GM23338 (cell line): ENCODE measurements at regions not wholly inside any gene's neighbourhood (a gene's known extent, or its start where the extent isn't known, plus 50 kb on each side); places are given as distances from the start of the nearest gene placed in this dataset.
A peak's percentile ranks its signal among the peaks of the same experiment; 100 is the strongest.

Experiments
- ATAC-seq: fragments of 200-7000 bp; cut with Tn5 transposase; 3 replicates; pipeline ENCODE4 v1.9.1; 2020
- DNase-seq: peaks from one replicate; pipeline ENCODE4 v3.0.0-alpha.2; 2015; ENCODE audit warnings: low spot score
- H2AFZ ChIP-seq: fragments of 200-600 bp; sonication (generic); 2 replicates; pipeline ENCODE4 v1.8.0; 2016; ENCODE audit warnings: antibody characterized with exemption, mild to moderate bottlenecking, moderate library complexity
- H3F3A ChIP-seq: fragments of 200-600 bp; sonication (generic); replicated peaks from 2 replicates; pipeline ENCODE4 v1.8.0; 2017; ENCODE audit warnings: antibody characterized with exemption, mixed run types, low read depth
- H3K27ac ChIP-seq: fragments of 200-600 bp; sonication (generic); 2 replicates; pipeline ENCODE4 v1.6.1; 2016; ENCODE audit warnings: low read depth
- H3K27me3 ChIP-seq: fragments of 200-600 bp; sonication (generic); 2 replicates; pipeline ENCODE4 v1.8.0; 2016; ENCODE audit warnings: mild to moderate bottlenecking, mixed run types, moderate library complexity; ENCODE audit not compliant: insufficient read depth
- H3K36me3 ChIP-seq: fragments of 200-600 bp; sonication (generic); 2 replicates; pipeline ENCODE4 v1.8.0; 2016; ENCODE audit warnings: mild to moderate bottlenecking; ENCODE audit not compliant: insufficient read depth
- H3K4me1 ChIP-seq: fragments of 200-600 bp; sonication (generic); 2 replicates; pipeline ENCODE4 v1.8.0; 2016; ENCODE audit warnings: mild to moderate bottlenecking, moderate library complexity; ENCODE audit not compliant: insufficient read depth
- H3K4me2 ChIP-seq: fragments of 200-600 bp; sonication (generic); 2 replicates; pipeline ENCODE4 v1.7.1; 2017; ENCODE audit warnings: mixed run types
- H3K4me3 ChIP-seq: fragments of 200-600 bp; sonication (generic); 2 replicates; pipeline ENCODE4 v1.6.1; 2016; ENCODE audit warnings: mixed run types
- H3K79me2 ChIP-seq: fragments of 200-600 bp; sonication (generic); replicated peaks from 2 replicates; pipeline ENCODE4 v1.8.0; 2017; ENCODE audit warnings: mild to moderate bottlenecking; ENCODE audit not compliant: insufficient read depth
- H3K9me2 ChIP-seq: fragments of 200-600 bp; sonication (generic); 2 replicates; pipeline ENCODE4 v1.8.0; 2017; ENCODE audit not compliant: insufficient read depth
- H4K20me1 ChIP-seq: fragments of 200-600 bp; sonication (generic); replicated peaks from 2 replicates; pipeline ENCODE4 v1.8.0; 2017; ENCODE audit warnings: mild to moderate bottlenecking; ENCODE audit not compliant: insufficient read depth
- H3K27ac Mint-ChIP-seq: 2 replicates; pipeline ENCODE4 v1.8.0; 2020; ENCODE audit warnings: inconsistent platforms, mild to moderate bottlenecking, moderate library complexity, mixed read lengths
- H3K27me3 Mint-ChIP-seq: 3 replicates; pipeline ENCODE4 v1.8.0; 2022; ENCODE audit warnings: low read depth, mild to moderate bottlenecking, moderate library complexity, mixed read lengths, inconsistent platforms; ENCODE audit not compliant: insufficient read depth, poor library complexity
- H3K36me3 Mint-ChIP-seq: 3 replicates; pipeline ENCODE4 v1.8.0; 2021; ENCODE audit warnings: low read depth, mild to moderate bottlenecking, inconsistent platforms, moderate library complexity, mixed read lengths
- H3K4me1 Mint-ChIP-seq: 3 replicates; pipeline ENCODE4 v1.8.0; 2020; ENCODE audit warnings: mild to moderate bottlenecking, inconsistent platforms, mixed read lengths
- H3K4me3 Mint-ChIP-seq: 3 replicates; pipeline ENCODE4 v1.8.0; 2021; ENCODE audit warnings: moderate library complexity, mild to moderate bottlenecking, inconsistent platforms, mixed read lengths
- H3K9me3 Mint-ChIP-seq: 3 replicates; pipeline ENCODE4 v1.8.0; 2020; ENCODE audit warnings: moderate library complexity, mild to moderate bottlenecking, inconsistent platforms, mixed read lengths
- CREB1 ChIP-seq: fragments of 250-450 bp; sonication (Bioruptor Pico); IDR thresholded peaks from 2 replicates; pipeline ENCODE4 v1.5.0; 2020; ENCODE audit warnings: low read depth, mild to moderate bottlenecking, moderate library complexity
- EZH2phosphoT487 ChIP-seq: fragments of 200-600 bp; sonication (generic); IDR thresholded peaks from one replicate; pipeline ENCODE4 v1.8.1; 2018; ENCODE audit warnings: antibody characterized with exemption; ENCODE audit not compliant: unreplicated experiment
- POLR2AphosphoS5 ChIP-seq: IDR thresholded peaks from 2 replicates; pipeline ENCODE4 v1.6.1; 2016; ENCODE audit warnings: antibody characterized with exemption, low read depth
- STAT1 ChIP-seq: IDR thresholded peaks from one replicate; pipeline ENCODE4 v1.6.1; 2016; ENCODE audit warnings: antibody characterized with exemption; ENCODE audit not compliant: unreplicated experiment
- ZNF114 ChIP-seq: fragments of 250-450 bp; sonication (Bioruptor Pico); IDR thresholded peaks from 2 replicates; pipeline ENCODE4 v1.5.0; 2020; ENCODE audit warnings: mild to moderate bottlenecking, moderate library complexity
- ZNF331 ChIP-seq: fragments of 250-450 bp; sonication (Bioruptor Pico); IDR thresholded peaks from 2 replicates; pipeline ENCODE4 v1.5.0; 2020; ENCODE audit warnings: low read depth, mild to moderate bottlenecking, moderate library complexity
- TF ChIP-seq, protein P1 (sequence below): IDR thresholded peaks from one replicate; pipeline ENCODE4 v1.6.1; 2018; ENCODE audit warnings: antibody characterized with exemption; ENCODE audit not compliant: unreplicated experiment
- TF ChIP-seq, protein P2 (sequence below), 2 experiments: fragments of 200-600 bp in 1 of 2; sonication (generic) in 1 of 2; conservative IDR thresholded peaks; 2 replicates each; pipeline versions ENCODE4 v1.5.1 to v1.6.1; 2016 to 2017; ENCODE audit warnings: antibody characterized with exemption in 2 of 2, low read depth in 2 of 2, mild to moderate bottlenecking in 2 of 2, moderate library complexity in 1 of 2
- TF ChIP-seq, protein P3 (sequence below): fragments of 250-450 bp; sonication (Bioruptor Pico); IDR thresholded peaks from 2 replicates; pipeline ENCODE4 v1.5.0; 2020; ENCODE audit warnings: mild to moderate bottlenecking, moderate library complexity

DNA sequence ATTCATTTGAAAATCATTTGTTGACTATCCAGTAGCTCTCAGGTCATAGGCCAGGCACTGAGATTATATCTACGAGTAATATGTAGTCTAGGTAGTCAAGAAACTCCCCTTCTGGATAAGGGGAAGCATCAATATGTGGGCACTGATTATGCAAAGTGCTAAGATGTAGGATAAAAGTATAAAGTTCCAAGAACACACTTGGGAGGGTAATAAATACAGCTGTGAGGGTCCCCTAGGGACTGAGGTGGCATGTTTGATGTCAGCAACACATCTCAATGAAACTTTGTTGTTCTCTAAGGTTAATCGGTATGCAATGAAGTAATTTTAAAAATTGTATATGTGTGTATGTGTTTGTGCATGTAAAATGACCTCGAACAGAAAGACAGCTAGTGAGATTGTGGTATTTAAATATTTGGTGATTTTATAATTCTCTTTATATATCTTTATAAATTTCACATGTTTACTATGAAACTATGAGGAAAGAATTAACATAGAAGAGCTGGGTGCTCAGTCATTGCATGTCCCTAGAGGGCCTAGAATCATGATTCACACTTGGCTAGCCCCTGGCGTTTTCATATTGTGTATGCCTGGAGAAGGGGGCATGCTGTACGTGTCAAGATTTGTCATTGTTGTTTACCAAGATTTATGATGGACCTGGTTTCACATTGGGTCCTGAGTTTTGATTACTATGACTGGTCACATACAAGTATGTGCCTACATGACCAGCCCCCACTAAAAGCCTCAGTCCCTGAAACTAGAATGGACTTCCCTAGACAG lies 140.1 kb upstream of the DUSP10 start:
- DNase-seq (no peak), ATAC-seq (no peak)
- Histone ChIP-seq H3F3A (no peaks in the 10 kb centered on the region), H3K36me3 (no peaks in the 10 kb centered on the region), H3K4me3 (no peak overlapping the region), H3K4me2 (no peak overlapping the region), H2AFZ (0 out of 2 replicates have a peak overlapping the region, but pooled peaks have one; percentile 16), H4K20me1 (no peaks in the 10 kb centered on the region), H3K9me2 (peaks cover 8% of the 10 kb centered on the region; the same call in 1 of the 2 replicates), H3K79me2 (no peaks in the 10 kb centered on the region), H3K27me3 (no peaks in the 10 kb centered on the region), H3K27ac (no peak overlapping the region), H3K4me1 (no peaks in the 10 kb centered on the region; the same call in 1 of the 2 replicates)
- H3K4me3 Mint-ChIP-seq: no peak overlapping the region
- TF ChIP-seq EZH2phosphoT487 (no peak), STAT1 (no peak), ZNF114 (CRISPR knock-in tag) (no peak), POLR2AphosphoS5 (no peak), CREB1 (CRISPR knock-in tag) (no peak), ZNF331 (CRISPR knock-in tag) (no peak)
- TF ChIP-seq, protein P1, sequence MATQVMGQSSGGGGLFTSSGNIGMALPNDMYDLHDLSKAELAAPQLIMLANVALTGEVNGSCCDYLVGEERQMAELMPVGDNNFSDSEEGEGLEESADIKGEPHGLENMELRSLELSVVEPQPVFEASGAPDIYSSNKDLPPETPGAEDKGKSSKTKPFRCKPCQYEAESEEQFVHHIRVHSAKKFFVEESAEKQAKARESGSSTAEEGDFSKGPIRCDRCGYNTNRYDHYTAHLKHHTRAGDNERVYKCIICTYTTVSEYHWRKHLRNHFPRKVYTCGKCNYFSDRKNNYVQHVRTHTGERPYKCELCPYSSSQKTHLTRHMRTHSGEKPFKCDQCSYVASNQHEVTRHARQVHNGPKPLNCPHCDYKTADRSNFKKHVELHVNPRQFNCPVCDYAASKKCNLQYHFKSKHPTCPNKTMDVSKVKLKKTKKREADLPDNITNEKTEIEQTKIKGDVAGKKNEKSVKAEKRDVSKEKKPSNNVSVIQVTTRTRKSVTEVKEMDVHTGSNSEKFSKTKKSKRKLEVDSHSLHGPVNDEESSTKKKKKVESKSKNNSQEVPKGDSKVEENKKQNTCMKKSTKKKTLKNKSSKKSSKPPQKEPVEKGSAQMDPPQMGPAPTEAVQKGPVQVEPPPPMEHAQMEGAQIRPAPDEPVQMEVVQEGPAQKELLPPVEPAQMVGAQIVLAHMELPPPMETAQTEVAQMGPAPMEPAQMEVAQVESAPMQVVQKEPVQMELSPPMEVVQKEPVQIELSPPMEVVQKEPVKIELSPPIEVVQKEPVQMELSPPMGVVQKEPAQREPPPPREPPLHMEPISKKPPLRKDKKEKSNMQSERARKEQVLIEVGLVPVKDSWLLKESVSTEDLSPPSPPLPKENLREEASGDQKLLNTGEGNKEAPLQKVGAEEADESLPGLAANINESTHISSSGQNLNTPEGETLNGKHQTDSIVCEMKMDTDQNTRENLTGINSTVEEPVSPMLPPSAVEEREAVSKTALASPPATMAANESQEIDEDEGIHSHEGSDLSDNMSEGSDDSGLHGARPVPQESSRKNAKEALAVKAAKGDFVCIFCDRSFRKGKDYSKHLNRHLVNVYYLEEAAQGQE: no peak
- TF ChIP-seq, protein P2, sequence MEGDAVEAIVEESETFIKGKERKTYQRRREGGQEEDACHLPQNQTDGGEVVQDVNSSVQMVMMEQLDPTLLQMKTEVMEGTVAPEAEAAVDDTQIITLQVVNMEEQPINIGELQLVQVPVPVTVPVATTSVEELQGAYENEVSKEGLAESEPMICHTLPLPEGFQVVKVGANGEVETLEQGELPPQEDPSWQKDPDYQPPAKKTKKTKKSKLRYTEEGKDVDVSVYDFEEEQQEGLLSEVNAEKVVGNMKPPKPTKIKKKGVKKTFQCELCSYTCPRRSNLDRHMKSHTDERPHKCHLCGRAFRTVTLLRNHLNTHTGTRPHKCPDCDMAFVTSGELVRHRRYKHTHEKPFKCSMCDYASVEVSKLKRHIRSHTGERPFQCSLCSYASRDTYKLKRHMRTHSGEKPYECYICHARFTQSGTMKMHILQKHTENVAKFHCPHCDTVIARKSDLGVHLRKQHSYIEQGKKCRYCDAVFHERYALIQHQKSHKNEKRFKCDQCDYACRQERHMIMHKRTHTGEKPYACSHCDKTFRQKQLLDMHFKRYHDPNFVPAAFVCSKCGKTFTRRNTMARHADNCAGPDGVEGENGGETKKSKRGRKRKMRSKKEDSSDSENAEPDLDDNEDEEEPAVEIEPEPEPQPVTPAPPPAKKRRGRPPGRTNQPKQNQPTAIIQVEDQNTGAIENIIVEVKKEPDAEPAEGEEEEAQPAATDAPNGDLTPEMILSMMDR (conservative IDR thresholded peaks at IDR 0.05; ENCODE audit: low read depth in 2 of 2): no peak
- TF ChIP-seq, protein P3, sequence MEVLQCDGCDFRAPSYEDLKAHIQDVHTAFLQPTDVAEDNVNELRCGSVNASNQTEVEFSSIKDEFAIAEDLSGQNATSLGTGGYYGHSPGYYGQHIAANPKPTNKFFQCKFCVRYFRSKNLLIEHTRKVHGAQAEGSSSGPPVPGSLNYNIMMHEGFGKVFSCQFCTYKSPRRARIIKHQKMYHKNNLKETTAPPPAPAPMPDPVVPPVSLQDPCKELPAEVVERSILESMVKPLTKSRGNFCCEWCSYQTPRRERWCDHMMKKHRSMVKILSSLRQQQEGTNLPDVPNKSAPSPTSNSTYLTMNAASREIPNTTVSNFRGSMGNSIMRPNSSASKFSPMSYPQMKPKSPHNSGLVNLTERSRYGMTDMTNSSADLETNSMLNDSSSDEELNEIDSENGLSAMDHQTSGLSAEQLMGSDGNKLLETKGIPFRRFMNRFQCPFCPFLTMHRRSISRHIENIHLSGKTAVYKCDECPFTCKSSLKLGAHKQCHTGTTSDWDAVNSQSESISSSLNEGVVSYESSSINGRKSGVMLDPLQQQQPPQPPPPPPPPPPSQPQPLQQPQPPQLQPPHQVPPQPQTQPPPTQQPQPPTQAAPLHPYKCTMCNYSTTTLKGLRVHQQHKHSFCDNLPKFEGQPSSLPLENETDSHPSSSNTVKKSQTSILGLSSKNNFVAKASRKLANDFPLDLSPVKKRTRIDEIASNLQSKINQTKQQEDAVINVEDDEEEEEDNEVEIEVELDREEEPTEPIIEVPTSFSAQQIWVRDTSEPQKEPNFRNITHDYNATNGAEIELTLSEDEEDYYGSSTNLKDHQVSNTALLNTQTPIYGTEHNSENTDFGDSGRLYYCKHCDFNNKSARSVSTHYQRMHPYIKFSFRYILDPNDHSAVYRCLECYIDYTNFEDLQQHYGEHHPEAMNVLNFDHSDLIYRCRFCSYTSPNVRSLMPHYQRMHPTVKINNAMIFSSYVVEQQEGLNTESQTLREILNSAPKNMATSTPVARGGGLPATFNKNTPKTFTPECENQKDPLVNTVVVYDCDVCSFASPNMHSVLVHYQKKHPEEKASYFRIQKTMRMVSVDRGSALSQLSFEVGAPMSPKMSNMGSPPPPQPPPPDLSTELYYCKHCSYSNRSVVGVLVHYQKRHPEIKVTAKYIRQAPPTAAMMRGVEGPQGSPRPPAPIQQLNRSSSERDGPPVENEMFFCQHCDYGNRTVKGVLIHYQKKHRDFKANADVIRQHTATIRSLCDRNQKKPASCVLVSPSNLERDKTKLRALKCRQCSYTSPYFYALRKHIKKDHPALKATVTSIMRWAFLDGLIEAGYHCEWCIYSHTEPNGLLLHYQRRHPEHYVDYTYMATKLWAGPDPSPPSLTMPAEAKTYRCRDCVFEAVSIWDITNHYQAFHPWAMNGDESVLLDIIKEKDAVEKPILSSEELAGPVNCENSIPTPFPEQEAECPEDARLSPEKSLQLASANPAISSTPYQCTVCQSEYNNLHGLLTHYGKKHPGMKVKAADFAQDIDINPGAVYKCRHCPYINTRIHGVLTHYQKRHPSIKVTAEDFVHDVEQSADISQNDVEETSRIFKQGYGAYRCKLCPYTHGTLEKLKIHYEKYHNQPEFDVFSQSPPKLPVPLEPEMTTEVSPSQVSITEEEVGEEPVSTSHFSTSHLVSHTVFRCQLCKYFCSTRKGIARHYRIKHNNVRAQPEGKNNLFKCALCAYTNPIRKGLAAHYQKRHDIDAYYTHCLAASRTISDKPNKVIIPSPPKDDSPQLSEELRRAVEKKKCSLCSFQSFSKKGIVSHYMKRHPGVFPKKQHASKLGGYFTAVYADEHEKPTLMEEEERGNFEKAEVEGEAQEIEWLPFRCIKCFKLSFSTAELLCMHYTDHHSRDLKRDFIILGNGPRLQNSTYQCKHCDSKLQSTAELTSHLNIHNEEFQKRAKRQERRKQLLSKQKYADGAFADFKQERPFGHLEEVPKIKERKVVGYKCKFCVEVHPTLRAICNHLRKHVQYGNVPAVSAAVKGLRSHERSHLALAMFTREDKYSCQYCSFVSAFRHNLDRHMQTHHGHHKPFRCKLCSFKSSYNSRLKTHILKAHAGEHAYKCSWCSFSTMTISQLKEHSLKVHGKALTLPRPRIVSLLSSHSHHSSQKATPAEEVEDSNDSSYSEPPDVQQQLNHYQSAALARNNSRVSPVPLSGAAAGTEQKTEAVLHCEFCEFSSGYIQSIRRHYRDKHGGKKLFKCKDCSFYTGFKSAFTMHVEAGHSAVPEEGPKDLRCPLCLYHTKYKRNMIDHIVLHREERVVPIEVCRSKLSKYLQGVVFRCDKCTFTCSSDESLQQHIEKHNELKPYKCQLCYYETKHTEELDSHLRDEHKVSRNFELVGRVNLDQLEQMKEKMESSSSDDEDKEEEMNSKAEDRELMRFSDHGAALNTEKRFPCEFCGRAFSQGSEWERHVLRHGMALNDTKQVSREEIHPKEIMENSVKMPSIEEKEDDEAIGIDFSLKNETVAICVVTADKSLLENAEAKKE (CRISPR knock-in tag): no peak
- no peak overlapping the region for H3K27ac Mint-ChIP-seq
- H3K36me3 Mint-ChIP-seq: no peaks in the 10 kb centered on the region
- H3K27me3 Mint-ChIP-seq: peaks cover 1% of the 10 kb centered on the region
- H3K4me1 Mint-ChIP-seq: no peaks in the 10 kb centered on the region; the same call in 1 of the 3 replicates
- no peaks in the 10 kb centered on the region for H3K9me3 Mint-ChIP-seq
